SK-N-SH treated with all-trans-retinoic acid at 6 μM for 48 hours (cell line): ENCODE measurements at regions not wholly inside any gene's neighbourhood (a gene's known extent, or its start where the extent isn't known, plus 50 kb on each side); places are given as distances from the start of the nearest gene placed in this dataset.

Experiments used
- ARNTL ChIP-seq: fragments of 450-650 bp; formaldehyde crosslinking; IDR thresholded peaks from 2 replicates; pipeline ENCODE4 v1.5.0; 2020; ENCODE audit warnings: low read depth, mild to moderate bottlenecking, moderate library complexity, borderline replicate concordance
- BACH2 ChIP-seq: fragments of 250-450 bp; sonication (Bioruptor Pico); IDR thresholded peaks from 2 replicates; pipeline ENCODE4 v1.9.0; 2021; ENCODE audit warnings: mild to moderate bottlenecking, borderline replicate concordance
- CSRNP3 ChIP-seq: fragments of 250-450 bp; sonication (Bioruptor Pico); IDR thresholded peaks from 2 replicates; pipeline ENCODE4 v1.5.1; 2021; ENCODE audit warnings: mild to moderate bottlenecking, moderate library complexity
- GLIS3 ChIP-seq: fragments of 250-450 bp; sonication (Bioruptor Pico); IDR thresholded peaks from 2 replicates; pipeline ENCODE4 v1.5.0; 2020; ENCODE audit warnings: mild to moderate bottlenecking, moderate library complexity
- PATZ1 ChIP-seq: fragments of 250-450 bp; sonication (Bioruptor Pico); IDR thresholded peaks from 2 replicates; pipeline ENCODE4 v1.8.0; 2020; ENCODE audit warnings: mild to moderate bottlenecking, moderate library complexity, borderline replicate concordance
- POU6F1 ChIP-seq: fragments of 250-450 bp; sonication (Bioruptor Pico); IDR thresholded peaks from 2 replicates; pipeline ENCODE4 v1.8.0; 2021; ENCODE audit warnings: low read depth, mild to moderate bottlenecking, moderate library complexity, borderline replicate concordance
- RARB ChIP-seq: fragments of 250-450 bp; sonication (Bioruptor Pico); IDR thresholded peaks from 2 replicates; pipeline ENCODE4 v1.8.0; 2021; ENCODE audit warnings: mild to moderate bottlenecking, moderate library complexity
- TOX ChIP-seq: fragments of 250-450 bp; sonication (Bioruptor Pico); IDR thresholded peaks from 2 replicates; pipeline ENCODE4 v1.8.0; 2021; ENCODE audit warnings: mild to moderate bottlenecking, moderate library complexity, borderline replicate concordance
- ZC3H10 ChIP-seq: fragments of 250-450 bp; sonication (Bioruptor Pico); IDR thresholded peaks from 2 replicates; pipeline ENCODE4 v1.5.1; 2021; ENCODE audit warnings: mild to moderate bottlenecking, moderate library complexity
- ZFP3 ChIP-seq: fragments of 250-450 bp; sonication (Bioruptor Pico); IDR thresholded peaks from 2 replicates; pipeline ENCODE4 v1.5.0; 2020; ENCODE audit warnings: mild to moderate bottlenecking, moderate library complexity
- ZFP30 ChIP-seq: fragments of 450-650 bp; formaldehyde crosslinking; IDR thresholded peaks from 2 replicates; pipeline ENCODE4 v1.5.0; 2022; ENCODE audit warnings: mild to moderate bottlenecking, moderate library complexity
- TF ChIP-seq, protein P1 (sequence below): fragments of 250-450 bp; sonication (Bioruptor Pico); IDR thresholded peaks from 2 replicates; pipeline ENCODE4 v1.5.1; 2020; ENCODE audit warnings: low read depth, mild to moderate bottlenecking, moderate library complexity

DNA sequence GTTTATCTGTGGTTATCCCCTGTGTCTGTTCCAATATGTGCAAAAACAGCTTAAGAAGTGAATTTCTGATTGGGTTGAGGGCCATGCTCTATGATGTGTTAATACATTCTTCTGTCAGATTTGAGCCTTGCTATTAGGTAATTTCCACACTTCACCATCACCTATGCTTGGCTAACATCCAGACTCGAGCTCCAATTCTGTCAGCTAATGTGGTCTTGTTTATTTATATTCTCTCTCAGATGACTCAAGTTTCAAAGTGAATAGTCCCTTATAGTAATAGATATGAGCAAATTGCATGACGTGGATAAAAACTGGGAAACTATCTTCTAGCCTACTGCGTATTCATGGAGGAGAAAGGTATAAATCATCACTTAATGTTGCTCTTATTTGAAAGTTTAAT, 451.3 kb downstream of the SNAPC1 start:
- TF ChIP-seq, protein P1, sequence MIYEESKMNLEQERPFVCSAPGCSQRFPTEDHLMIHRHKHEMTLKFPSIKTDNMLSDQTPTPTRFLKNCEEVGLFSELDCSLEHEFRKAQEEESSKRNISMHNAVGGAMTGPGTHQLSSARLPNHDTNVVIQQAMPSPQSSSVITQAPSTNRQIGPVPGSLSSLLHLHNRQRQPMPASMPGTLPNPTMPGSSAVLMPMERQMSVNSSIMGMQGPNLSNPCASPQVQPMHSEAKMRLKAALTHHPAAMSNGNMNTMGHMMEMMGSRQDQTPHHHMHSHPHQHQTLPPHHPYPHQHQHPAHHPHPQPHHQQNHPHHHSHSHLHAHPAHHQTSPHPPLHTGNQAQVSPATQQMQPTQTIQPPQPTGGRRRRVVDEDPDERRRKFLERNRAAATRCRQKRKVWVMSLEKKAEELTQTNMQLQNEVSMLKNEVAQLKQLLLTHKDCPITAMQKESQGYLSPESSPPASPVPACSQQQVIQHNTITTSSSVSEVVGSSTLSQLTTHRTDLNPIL (CRISPR knock-in tag) = no peak
- TF ChIP-seq PATZ1 (CRISPR knock-in tag) (no peak), ZFP30 (CRISPR knock-in tag) (no peak), TOX (CRISPR knock-in tag) (no peak), CSRNP3 (CRISPR knock-in tag) (no peak), RARB (no peak), ZFP3 (CRISPR knock-in tag) (no peak), BACH2 (CRISPR knock-in tag) (no peak), ZC3H10 (0 out of 2 replicates have a peak, but pooled peaks have one; percentile 24), POU6F1 (CRISPR knock-in tag) (no peak), GLIS3 (CRISPR knock-in tag) (no peak), ARNTL (CRISPR knock-in tag) (no peak)
